H4 (cell line): ENCODE measurements at regions not wholly inside any gene's neighbourhood (a gene's known extent, or its start where the extent isn't known, plus 50 kb on each side); places are given as distances from the start of the nearest gene placed in this dataset.
"Not testable (repeated sequence)": the region's sequence is repeated elsewhere in the genome, so short reads cannot be mapped to it uniquely, and the experiment has no call there.

Experiments
- DNase-seq: peaks from one replicate; pipeline ENCODE4 v3.0.0-alpha.2; 2015; ENCODE audit warnings: low spot score

DNA sequence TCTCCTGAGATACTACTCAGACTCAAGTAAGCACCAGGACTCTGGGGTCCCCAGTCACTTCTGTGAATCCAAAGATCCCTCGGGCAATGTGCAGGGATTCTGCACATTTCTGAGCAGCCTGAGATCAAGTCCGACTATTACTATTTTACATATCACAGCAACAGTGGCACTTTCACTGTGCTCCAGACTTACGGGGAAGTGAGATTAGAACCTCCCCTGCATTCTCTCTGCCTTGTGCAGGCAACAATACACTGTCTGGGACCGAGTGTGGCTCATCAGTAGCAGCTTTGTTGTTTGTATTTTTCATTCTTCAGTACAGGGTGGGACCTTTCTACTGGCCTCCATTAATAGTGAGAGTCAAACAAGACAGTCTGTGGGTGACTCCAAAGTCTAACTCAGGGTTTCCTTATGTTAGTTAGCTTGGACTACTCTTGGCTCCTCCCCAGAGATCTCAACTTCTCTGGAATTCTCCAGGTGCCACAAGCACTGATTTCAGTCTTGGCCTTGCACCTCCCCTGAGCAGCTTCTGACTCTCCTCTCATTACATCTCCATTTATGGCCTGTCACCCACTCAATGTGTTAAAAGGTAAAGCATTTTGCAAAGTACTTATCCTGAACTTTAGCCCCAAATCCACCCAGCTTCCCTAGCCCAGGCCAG is 76.2 kb upstream of the TOP3B start:
- DNase-seq = no peak

DNA sequence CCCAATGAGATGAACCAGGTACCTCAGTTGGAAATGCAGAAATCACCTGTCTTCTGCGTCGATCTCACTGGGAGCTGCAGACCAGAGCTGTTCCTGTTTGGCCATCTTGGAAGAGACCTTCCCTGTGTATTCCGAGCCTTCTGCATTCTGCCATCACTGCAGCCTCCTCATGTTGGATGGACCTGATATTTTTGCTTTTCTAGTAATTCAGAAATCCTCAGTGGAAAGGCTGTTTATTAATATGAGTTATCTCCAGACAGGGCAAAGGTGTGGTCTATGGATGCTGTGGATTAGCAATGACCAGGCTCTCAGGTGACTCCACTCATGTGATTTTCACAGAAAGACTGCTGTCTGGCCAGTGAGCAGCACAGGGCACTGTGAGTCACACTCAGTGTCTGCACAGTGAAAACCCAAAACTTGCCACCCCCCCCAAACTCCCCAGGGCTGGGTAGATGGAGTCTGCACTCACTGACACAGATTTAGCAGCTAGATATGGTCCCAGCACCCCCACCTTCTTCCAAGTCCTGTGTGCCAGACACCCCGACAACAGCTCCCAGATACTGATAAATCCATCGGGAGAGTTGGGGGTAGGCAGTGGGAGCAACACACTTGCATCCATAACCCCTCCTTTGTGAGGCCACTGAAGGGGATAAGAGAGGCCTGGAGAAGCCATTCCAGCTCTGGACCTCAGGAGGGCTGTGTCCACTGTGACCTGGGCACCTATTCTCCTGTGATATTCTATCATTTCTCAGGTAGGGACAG is 75.2 kb upstream of the TOP3B start:
- DNase-seq = no peak

DNA sequence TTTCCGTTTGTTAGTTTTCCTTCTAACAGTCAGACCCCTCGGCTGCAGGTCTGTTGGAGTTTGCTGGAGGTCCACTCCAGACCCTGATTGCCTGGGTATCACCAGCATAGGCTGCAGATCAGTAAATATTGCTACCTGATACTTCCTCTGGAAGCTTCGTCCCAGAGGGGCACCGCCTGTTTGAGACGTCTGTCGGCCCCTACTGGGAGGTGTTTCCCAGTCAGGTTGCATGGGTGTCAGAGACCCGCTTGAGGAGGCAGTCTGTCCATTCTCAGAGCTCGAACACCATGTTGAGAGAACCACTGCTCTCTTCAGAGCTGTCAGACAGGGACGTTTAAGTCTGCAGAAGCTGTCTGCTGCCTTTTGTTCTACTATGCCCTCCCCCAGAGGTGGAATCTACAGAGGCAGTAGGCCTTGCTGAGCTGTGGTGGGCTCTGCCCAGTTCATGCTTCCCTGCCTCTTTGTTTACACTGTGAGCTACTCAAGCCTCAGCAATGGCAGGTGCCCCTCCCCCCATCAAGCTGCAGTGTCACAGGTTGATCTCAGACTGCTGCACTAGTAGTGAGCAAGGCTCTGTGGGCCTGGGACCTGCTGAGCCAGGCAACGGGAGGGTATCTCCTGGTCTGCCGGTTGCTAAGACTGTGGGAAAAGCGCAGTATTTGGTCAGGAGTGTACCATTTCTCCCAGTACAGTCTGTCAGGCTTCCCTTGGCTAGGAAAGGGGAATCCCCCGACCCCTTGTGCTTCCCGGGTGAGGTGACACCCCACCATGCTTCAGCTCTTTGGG is 74.4 kb upstream of the TOP3B start:
- not testable (repeated sequence) for DNase-seq

DNA sequence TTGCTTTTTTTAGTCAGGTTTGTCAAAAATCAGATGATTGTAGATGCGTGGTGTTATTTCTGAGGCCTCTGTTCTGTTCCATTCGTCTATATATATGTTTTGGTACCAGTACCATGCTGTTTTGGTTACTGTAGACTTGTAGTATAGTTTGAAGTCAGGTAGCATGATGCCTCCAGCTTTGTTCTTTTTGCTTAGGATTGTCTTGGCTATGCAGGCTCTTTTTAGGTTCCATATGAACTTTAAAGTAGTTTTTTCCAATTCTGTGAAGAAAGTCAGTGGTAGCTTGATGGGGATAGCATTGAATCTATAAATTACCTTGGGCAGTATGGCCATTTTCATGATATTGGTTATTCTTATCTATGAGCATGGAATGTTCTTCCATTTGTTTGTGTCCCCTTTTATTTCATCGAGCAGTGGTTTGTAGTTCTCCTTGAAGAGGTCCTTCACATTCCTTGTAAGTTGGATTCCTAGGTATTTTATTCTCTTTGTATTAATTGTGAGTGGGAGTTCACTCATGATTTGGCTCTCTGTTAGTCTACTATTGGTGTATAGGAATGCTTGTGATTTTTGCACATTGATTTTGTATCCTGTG is 70.1 kb upstream of the TOP3B start:
- not testable (repeated sequence) for DNase-seq

DNA sequence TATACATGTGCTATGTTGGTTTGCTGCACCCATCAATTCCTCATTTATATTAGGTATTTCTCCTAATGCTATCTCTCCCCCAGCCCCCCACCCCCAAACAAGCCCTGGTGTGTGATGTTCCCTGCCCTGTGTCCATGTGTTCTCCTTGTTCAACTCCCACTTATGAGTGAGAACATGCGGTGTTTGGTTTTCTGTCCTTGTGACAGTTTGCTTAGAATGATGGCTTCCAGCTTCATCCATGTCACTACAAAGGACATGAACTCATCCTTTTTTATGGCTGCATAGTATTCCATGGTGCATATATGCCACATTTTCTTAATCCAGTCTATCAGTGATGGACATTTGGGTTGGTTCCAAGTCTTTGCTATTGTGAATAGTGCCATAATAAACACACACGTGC is 68.4 kb upstream of the TOP3B start:
- not testable (repeated sequence) for DNase-seq

DNA sequence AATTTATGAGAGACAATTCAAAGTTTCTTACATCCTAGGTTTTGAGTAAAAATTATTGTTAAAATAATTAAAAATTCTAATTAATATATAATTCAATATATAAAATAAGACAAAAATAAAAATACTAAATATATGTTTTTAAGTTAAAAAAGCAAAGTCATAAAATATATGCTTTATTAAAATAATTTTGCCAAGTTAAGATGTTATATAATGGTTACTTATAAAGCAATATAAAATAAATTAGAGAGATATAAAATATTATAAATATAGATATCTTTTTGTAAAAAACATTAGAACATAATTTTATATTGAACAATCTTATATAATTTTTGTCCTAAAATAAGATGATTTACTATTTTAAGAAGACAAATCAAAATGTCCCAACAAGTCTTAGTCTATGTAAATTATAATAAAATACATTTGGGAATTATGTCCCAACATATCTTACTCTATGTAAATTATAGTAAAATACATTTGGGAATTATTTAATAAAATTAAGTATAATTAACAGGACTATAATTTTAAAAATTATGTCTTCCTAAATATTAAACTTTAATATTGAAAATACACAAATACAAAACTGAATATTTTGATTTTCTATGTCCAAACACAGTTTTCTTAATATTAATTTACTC is 67.7 kb upstream of the TOP3B start:
- no peak for DNase-seq

DNA sequence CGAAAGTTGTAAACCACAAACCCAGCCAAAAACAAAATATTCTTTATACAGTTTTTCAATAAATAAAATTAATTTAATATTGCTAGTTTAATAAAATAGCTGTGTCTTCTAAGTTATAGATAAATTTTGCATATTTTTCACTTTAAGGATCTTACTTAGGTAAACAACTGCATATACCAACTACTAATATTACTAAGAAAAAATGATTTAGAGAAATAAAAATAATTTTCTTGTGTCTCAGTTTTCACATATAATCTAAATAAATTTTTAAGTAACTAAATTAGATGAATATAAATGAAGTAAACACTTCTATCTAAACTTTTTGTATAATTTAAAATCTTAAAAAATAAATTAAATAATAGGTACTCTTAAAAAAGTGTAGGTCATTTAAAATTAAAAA is 67.1 kb upstream of the TOP3B start:
- no peak for DNase-seq

DNA sequence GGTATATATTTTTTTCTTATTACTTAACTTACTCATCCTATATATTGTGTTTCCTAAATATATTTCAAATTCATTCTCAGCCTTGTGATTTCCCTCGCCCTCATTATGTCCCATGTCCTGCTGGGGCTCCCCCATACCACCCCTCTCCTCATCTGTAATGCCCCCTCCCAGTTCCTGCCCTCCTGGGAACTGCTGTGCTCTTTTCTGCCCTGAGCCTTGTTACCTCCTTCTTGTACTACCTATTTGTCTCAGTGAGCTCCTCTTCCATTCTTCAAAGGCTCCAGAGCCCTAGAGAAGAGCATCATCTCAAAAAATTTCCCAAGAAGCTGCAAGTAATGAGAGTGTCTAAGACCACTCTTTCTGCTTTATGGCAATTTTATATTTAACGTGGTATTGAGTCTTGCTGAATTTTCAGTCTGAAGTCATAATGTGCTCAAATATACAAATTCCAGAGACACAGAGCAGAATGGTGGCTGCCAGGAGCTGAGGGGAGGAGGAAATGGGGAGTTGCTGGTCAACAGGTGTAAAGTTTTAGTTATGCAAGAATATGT is 66.5 kb upstream of the TOP3B start:
- no peak for DNase-seq

DNA sequence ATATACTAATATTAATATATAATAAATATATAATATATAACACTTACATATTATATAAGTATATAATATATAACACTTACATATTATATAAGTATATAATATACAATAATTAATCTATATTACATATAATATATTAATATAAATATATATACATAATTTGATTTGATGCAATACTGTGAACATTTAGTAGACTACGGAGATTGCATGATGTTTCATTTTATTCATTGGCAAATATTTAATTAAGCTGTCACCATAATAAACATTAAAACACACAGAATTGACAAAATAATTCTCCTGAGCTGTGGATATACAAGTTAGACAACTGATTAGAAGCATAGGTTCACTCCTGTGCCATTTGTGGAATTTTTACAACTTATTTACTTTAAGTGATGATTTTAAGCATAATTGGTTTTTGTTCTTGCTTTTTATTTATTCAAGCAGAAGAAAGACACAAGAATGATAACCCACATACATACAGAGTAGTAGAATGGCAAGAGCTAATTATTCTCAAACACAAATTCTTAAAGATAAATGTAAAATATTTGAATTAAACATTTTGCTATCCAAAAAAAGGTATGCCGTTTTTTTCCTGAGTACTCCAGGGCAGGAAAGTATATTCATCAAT is 65.8 kb upstream of the TOP3B start:
- no peak for DNase-seq

DNA sequence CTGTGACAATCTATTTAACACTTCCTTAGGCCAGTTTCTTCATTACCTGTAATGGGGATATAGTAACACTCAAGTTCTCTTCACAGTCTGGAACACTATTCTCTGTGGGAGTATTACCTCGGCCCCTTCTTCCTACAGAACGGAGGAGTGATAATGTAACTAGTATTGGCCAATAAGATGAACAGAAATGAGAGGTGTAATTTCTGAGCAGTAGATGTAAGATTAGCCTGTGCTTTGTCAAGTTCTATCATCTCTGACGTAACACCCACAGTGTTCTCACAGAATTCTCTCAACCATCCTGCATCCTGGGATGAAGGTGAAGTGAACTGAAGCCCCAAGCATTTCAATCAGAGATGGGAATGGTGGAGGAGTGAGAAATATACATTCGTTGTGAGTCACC is 65.2 kb upstream of the TOP3B start:
- no peak for DNase-seq

DNA sequence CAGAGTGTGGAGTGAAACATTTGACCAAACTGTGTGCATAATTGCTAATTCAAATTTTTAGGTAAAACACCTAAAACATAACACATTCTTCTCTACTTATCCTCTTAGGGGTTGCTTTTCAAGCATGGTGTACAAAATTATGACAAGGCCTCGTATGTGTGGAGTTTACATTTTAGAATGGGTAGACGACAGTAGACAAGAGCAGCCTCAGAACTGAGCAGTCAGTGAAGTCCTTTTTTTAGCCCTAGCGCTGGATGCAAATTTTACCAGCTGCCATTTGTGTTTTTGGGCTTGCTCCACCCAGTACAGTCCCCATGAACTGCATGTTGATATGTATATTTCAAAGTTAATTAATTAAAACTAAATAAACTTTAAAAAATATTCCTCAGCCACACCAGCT is 64.7 kb upstream of the TOP3B start:
- DNase-seq = no peak

DNA sequence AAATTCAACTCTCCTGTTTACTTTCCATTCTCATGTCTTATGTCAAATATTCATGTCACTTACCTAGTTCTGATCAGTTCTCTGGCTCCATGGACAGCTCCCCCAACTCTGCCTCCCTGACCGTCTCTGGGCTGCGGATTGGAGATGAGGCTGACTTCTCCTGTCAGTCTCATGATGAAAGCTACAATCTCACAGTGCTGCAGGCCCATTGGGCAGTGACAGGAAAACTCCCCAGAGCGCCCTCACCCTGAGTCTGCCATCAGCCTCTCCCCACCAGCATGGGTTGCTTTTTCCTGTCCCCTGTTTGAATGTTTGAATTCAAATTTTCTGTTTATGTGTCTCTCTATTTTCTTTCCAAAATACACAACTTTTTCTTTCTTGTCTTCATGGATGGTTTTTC is 63.8 kb upstream of the TOP3B start:
- DNase-seq = no peak

DNA sequence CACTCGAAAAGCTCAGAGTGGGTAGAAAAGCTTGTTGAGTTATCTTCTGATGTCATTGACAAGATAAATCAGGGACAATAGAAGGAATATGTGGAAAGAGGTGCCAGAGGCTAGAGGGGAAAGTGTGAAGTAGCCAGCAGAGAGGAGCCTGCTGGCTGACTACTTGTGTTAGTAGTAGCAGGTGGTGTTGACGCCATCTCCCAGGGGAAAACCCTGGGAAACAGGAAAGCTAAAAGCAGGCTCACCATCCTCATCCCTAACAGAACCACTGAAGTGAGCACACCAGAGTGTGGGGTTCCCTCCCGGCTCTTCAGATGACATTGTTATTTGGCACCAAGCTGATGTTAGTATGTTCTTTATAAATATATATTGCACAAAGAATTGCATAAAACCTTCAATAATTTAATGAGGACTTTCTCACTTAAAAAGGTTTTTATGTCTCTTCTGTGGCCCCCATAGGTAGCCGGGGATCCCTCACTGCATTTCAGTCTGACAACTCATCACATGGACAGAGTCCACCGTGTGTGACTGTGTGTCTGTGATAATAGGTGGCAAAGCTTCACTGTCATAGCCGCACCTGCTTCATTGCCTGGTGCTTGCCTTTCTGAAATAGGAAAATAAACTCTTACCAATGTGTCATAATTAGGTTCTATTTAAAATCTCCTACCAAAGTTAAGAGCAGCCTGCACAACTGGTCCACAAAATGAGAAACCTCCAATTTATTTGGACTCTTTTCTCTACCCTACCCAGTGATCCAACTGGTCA is 63.2 kb upstream of the TOP3B start:
- no peak for DNase-seq

DNA sequence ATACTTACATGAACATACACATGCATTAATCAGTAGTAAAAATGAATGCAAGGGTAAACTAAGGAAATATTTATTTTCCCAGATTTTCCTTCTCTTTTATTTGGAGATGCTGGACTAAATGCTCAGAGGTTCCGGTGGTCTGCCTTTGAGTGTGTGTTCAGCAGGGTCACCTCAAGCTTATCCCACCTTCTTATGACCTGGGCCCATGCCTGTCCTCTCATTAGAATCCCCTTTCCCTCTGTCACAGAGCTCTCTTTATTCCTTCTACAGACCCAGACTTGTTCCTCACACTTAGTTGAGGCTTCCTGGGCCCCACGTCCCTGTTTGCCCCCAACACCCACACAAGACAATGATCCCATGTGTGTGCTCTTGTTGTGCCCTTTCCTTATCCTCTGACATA is 61.6 kb upstream of the TOP3B start:
- DNase-seq = no peak

DNA sequence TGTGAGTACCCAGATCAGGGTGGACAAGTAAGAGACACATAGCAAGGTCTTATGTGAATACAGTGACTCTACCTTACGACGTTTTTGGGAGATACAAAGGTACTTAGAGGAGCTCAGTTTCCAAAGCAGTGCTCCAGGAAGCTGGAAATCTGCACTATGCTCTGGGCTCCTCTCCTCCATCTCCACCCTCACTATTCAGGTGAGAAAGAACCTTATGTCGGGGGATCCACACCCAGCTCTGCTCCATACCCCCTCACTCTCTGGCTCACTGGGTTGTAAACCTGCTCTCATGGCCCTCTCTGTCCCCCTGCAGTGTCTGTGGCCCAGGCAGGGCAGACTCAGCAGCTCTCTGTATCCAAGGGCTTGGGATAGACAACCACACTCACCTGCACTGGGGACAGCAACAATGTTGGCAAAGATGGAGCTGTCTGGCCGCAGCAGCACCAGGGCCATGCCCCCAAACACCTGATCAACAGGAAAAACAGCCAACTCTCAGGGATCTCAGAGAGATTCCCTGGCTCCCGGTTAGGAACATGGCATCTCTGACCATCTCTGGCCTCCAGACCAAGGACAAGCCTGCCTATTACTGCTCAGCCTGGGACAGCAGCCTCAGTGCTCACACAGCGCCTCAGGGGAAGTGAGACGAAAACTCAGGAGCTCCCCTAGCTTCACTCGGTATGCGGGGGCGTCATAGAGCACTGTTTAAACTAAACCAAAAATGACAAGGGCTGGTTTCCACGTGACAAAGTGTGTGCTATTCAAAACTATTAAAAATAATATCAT is 60.9 kb upstream of the TOP3B start:
- no peak for DNase-seq

DNA sequence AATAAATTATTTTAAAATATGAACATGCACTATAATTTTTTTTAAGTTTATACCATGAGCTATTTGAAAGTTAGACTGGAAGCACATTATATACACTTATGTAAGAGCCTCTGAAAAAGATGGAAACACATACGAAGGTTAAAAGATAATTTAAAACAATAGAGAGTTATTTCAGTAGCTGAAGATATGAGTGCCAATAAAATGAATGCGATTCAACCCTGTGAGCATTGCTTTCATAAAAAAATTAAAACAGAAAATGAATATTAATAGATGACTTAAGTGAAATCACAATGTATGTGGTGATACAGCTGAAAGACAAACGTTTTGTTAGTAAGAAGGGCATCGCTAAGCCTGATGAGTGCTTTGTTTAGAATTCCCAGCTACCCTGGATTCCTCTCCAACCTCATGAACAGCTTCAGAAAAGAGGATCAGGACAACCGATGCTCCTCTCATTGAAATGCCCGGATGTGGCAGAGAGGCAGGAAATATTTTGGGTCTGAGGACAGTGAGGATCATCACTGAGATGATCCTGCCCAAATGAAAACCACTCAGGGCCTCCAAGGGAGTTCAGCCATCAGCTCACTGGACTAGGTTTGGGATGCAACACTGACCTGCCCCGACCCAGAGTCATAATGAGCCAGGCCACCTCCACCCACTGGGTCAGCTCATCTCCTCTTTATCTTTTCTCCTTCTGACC is 60.2 kb upstream of the TOP3B start:
- DNase-seq = no peak

DNA sequence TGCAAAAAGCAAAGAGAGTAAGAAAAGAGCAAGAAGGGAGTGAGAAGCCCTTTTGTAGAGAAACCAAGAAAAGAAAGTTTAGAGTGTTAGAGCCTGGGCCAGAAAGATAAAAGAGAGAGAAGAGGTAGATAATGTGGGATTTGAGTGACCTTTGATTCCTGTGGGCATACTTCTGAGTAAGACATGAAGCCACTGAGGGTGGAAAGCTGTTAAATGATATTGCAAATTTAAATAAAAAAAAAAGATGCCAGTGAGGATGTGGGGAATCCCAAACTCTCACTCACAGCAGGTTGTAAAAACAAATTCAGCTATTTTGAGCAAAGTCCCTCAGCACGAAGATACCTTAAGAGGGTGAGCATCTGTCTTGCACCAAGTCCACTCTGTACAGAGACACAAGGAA is 59.4 kb upstream of the TOP3B start:
- DNase-seq = no peak

DNA sequence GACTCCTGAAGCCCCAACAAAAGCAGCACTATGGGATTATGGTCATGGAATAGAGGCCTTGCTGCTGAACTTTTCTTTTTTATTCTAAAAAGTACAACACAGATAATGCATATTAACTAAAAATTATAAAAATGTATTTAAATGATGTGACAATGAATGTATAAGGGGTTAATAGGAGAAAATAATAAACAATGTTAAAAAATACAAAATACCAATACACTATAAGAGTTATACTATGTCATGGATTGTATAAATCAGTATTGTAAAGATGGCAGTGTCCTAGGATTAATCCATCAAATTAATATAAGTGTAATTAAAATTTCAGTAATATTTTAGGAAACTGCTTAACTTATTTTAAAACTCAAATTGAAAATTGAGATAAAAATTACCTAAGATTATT is 58.3 kb upstream of the TOP3B start:
- DNase-seq = no peak

DNA sequence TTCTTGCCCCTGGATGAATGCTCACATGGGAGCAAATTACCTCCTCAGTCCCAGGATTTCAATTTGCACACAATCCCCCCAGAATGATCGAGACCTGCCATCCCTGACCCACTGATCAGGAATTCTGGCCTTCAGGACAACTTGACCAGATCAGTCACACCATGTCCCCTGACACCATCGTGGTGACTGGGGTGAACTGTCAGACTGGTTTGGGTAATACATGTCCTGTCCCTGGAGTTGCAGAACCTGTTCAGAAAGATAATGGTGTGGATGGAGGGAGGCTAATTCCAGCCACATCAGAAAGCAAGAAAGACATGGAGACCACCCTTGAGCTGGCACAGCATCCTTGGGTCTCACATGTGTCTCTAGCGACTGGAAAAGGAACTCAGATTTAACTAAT is 57.9 kb upstream of the TOP3B start:
- no peak for DNase-seq
